ENCODE measurements at regions not wholly inside any gene's neighbourhood (a gene's known extent, or its start where the extent isn't known, plus 50 kb on each side); places are given as distances from the start of the nearest gene placed in this dataset.

- no peak for TF ChIP-seq POLR2A (IDR thresholded peaks at IDR 0.05)
- no peak for TF ChIP-seq CTCF (IDR thresholded peaks at IDR 0.05)
- no peak for TF ChIP-seq EP300 (IDR thresholded peaks at IDR 0.05)
- no peak for DNase-seq (ENCODE audit: low spot score in 2 of 2)
- Histone ChIP-seq H3K9me3 (no peaks in the 10 kb centered on the region), H3K27me3 (no peaks in the 10 kb centered on the region), H3K36me3 (no peaks in the 10 kb centered on the region), H3K4me3 (no peak overlapping the region), H3K27ac (no peak overlapping the region), H3K4me1 (no peaks in the 10 kb centered on the region)
- 89 to 97% methylated on average over 3 of the region's 3 CpGs for WGBS, 2 donors
Observed at GRCh38 chr1:193525917-193526710, 339.7 kb upstream of the B3GALT2 start.

- Histone ChIP-seq H3K27ac (no peak overlapping the region), H3K4me1 (no peaks in the 10 kb centered on the region), H3K4me3 (no peak overlapping the region), H3K27me3 (no peaks in the 10 kb centered on the region), H3K9me3 (no peaks in the 10 kb centered on the region), H3K36me3 (no peaks in the 10 kb centered on the region)
- no peak for DNase-seq (ENCODE audit: low spot score in 2 of 2)
- no peak for TF ChIP-seq CTCF (IDR thresholded peaks at IDR 0.05)
- no peak for TF ChIP-seq POLR2A (IDR thresholded peaks at IDR 0.05)
- no peak for TF ChIP-seq EP300 (IDR thresholded peaks at IDR 0.05)
Observed at GRCh38 chr1:193525411-193525810, 339.0 kb upstream of the B3GALT2 start.

GRCh38 chr1:193524616-193525015, 338.2 kb upstream of the B3GALT2 start:
- no peaks in the 10 kb centered on the region for H3K27me3 ChIP-seq
- H3K9me3 ChIP-seq: no peaks in the 10 kb centered on the region
- H3K4me3 ChIP-seq: no peak overlapping the region
- WGBS, 2 donors: 93 to 95% methylated on average over 2 of the region's 2 CpGs
- no peak overlapping the region for H3K27ac ChIP-seq
- TF ChIP-seq EP300 (IDR thresholded peaks at IDR 0.05): no peak
- TF ChIP-seq CTCF (IDR thresholded peaks at IDR 0.05): no peak
- no peak for TF ChIP-seq POLR2A (IDR thresholded peaks at IDR 0.05)
- no peak for DNase-seq (ENCODE audit: low spot score in 2 of 2)
- H3K36me3 ChIP-seq: no peaks in the 10 kb centered on the region
- no peaks in the 10 kb centered on the region for H3K4me1 ChIP-seq

- Histone ChIP-seq H3K4me1 (no peaks in the 10 kb centered on the region), H3K27ac (no peak overlapping the region), H3K9me3 (no peaks in the 10 kb centered on the region), H3K4me3 (no peak overlapping the region), H3K36me3 (no peaks in the 10 kb centered on the region), H3K27me3 (no peaks in the 10 kb centered on the region)
- no peak for TF ChIP-seq POLR2A (IDR thresholded peaks at IDR 0.05)
- no peak for TF ChIP-seq CTCF (IDR thresholded peaks at IDR 0.05)
- TF ChIP-seq EP300 (IDR thresholded peaks at IDR 0.05): no peak
- DNase-seq (ENCODE audit: low spot score in 2 of 2): no peak
- 74 to 88% methylated on average over 2 of the region's 2 CpGs for WGBS, 2 donors
Observed at GRCh38 chr1:193524021-193524420, 337.6 kb upstream of the B3GALT2 start.

GRCh38 chr1:193520472-193520871, 334.1 kb upstream of the B3GALT2 start:
- no peaks in the 10 kb centered on the region for H3K4me1 ChIP-seq
- H3K27me3 ChIP-seq: no peaks in the 10 kb centered on the region
- no peak for DNase-seq (ENCODE audit: low spot score in 2 of 2)
- H3K36me3 ChIP-seq: no peaks in the 10 kb centered on the region
- H3K9me3 ChIP-seq: no peaks in the 10 kb centered on the region
- H3K4me3 ChIP-seq: no peak overlapping the region
- no peak overlapping the region for H3K27ac ChIP-seq
- WGBS, 2 donors: 74 to 86% methylated on average over 3 of the region's 3 CpGs
- TF ChIP-seq EP300 (IDR thresholded peaks at IDR 0.05): no peak
